Endothelial cell of umbilical vein (primary cell): ENCODE measurements at regions not wholly inside any gene's neighbourhood (a gene's known extent, or its start where the extent isn't known, plus 50 kb on each side); places are given as distances from the start of the nearest gene placed in this dataset.

ENCODE experiments used
- BruUV-seq: library from RNA; stranded (reverse); fragments of 400-500 nt; replicated peaks from 2 replicates; lab custom pipeline; 2021; lab: Mats Ljungman, UMichigan
- CTCF ChIA-PET: fragments of 300-600, 350-600 bp; sonication (Branson Sonifier 250); formaldehyde crosslinking; loops from one replicate; lab custom pipeline; 2021; ENCODE audit warnings: antibody characterized with exemption, inconsistent platforms; lab: Charles Lee
- POLR2A ChIA-PET: fragments of 300-600, 350-600 bp; sonication (Branson Sonifier 250); formaldehyde crosslinking; loops from one replicate; lab custom pipeline; 2021; ENCODE audit warnings: antibody characterized with exemption, inconsistent platforms; lab: Charles Lee
- DNase-seq: peaks from one replicate; pipeline ENCODE4 v3.0.0-alpha.2; 2011; ENCODE audit warnings: low read depth, low spot score
- FAIRE-seq: peaks from 2 replicates; lab custom pipeline; 2011; peaks lifted over from hg19 to GRCh38; lab: Jason Lieb, UNC
- H2AFZ ChIP-seq: 2 replicates; pipeline ENCODE4 v1.6.0; 2012; ENCODE audit warnings: low read depth, low read length, control low read depth, inconsistent platforms
- H3K27ac ChIP-seq: 2 replicates; pipeline ENCODE4 v1.5.1; 2011; ENCODE audit warnings: low read depth, mild to moderate bottlenecking, control low read depth, low read length, moderate library complexity; ENCODE audit not compliant: insufficient read depth
- H3K27me3 ChIP-seq, 2 experiments: 2 replicates each; pipeline versions ENCODE4 v1.6.0 to v1.6.1; 2011; ENCODE audit warnings: low read length in 2 of 2, mixed read lengths in 1 of 2; ENCODE audit not compliant: control insufficient read depth in 2 of 2, insufficient read depth in 2 of 2
- H3K36me3 ChIP-seq, 2 experiments: 2 replicates in 1 of 2; 3 replicates in 1 of 2; pipeline ENCODE4 v1.5.1; 2011; ENCODE audit warnings: low read length in 2 of 2, mild to moderate bottlenecking in 1 of 2, moderate library complexity in 1 of 2; ENCODE audit not compliant: control insufficient read depth in 2 of 2, insufficient read depth in 2 of 2; ENCODE audit errors: extremely low read depth in 1 of 2
- H3K4me1 ChIP-seq: 3 replicates; pipeline ENCODE4 v1.5.1; 2011; ENCODE audit warnings: mild to moderate bottlenecking, low read length; ENCODE audit not compliant: control insufficient read depth, insufficient read depth; ENCODE audit errors: extremely low read depth
- H3K4me2 ChIP-seq: 2 replicates; pipeline ENCODE4 v1.6.1; 2011; ENCODE audit warnings: low read length, control low read depth, mixed read lengths; ENCODE audit not compliant: insufficient read depth
- H3K4me3 ChIP-seq, 3 experiments: fragments of 200-600 bp in 1 of 3; sonication (generic), shearing (Covaris generic) in 1 of 3; replicated peaks in 1 of 3; 2 replicates each; pipeline ENCODE4 v1.5.1; 2011 to 2016; ENCODE audit warnings: control low read depth in 3 of 3, low read length in 3 of 3, mild to moderate bottlenecking in 2 of 3, inconsistent platforms in 1 of 3, low read depth in 1 of 3, moderate library complexity in 1 of 3; ENCODE audit not compliant: insufficient read depth in 1 of 3
- H3K79me2 ChIP-seq: 2 replicates; pipeline ENCODE4 v1.6.0; 2012; ENCODE audit warnings: low read length, inconsistent platforms; ENCODE audit not compliant: control insufficient read depth, insufficient read depth
- H3K9ac ChIP-seq: replicated peaks from 2 replicates; pipeline ENCODE3; 2011; ENCODE audit warnings: low read length, control low read depth; ENCODE audit not compliant: insufficient read depth; ENCODE audit errors: extremely low read depth
- H3K9me1 ChIP-seq: replicated peaks from 3 replicates; pipeline ENCODE4 v1.6.0; 2011; ENCODE audit warnings: mild to moderate bottlenecking, low read length; ENCODE audit not compliant: control insufficient read depth, insufficient read depth; ENCODE audit errors: extremely low read depth
- H3K9me3 ChIP-seq: replicated peaks from 2 replicates; pipeline ENCODE4 v1.5.1; 2012; ENCODE audit warnings: low read length, inconsistent platforms; ENCODE audit not compliant: control insufficient read depth, insufficient read depth
- H4K20me1 ChIP-seq: replicated peaks from 2 replicates; pipeline ENCODE3; 2011; ENCODE audit warnings: mild to moderate bottlenecking, low read length; ENCODE audit not compliant: control insufficient read depth, insufficient read depth; ENCODE audit errors: extremely low read depth
- EZH2 ChIP-seq: IDR thresholded peaks from 2 replicates; pipeline ENCODE4 v1.6.1; 2012; ENCODE audit warnings: borderline replicate concordance, low read depth, mild to moderate bottlenecking, moderate library complexity, low read length, inconsistent platforms; ENCODE audit not compliant: severe bottlenecking
- FOS ChIP-seq: IDR thresholded peaks from 2 replicates; pipeline ENCODE4 v1.6.1; 2011; ENCODE audit warnings: mild to moderate bottlenecking, low read length, moderate library complexity, borderline replicate concordance; ENCODE audit not compliant: insufficient read depth
- GATA2 ChIP-seq: IDR thresholded peaks from 2 replicates; pipeline ENCODE4 v1.7.0; 2011; ENCODE audit warnings: low read depth, mild to moderate bottlenecking, moderate library complexity, mixed read lengths, low read length; ENCODE audit not compliant: insufficient read length, insufficient read depth
- JUN ChIP-seq: IDR thresholded peaks from 2 replicates; pipeline ENCODE4 v1.6.1; 2011; ENCODE audit warnings: borderline replicate concordance, low read depth; ENCODE audit not compliant: insufficient read length, insufficient read depth
- MYC ChIP-seq: IDR thresholded peaks from one replicate; pipeline ENCODE4 v1.6.1; 2011; ENCODE audit warnings: mild to moderate bottlenecking, low read depth, low read length
- POLR2A ChIP-seq: IDR thresholded peaks from 2 replicates; pipeline ENCODE4 v1.6.1; 2012; ENCODE audit warnings: low read depth, mild to moderate bottlenecking, control low read depth, low read length
- POLR2AphosphoS5 ChIP-seq: IDR thresholded peaks from 2 replicates; pipeline ENCODE4 v1.6.1; 2012; ENCODE audit warnings: low read depth, mild to moderate bottlenecking, control low read depth, low read length, moderate library complexity; ENCODE audit not compliant: insufficient read depth
- dilution Hi-C: fragments of 300-500 bp; cut with MboI; formaldehyde crosslinking; loops from one replicate; pipeline ENCODE4 v1.15.0; 2019; ENCODE audit warnings: low sequenced_read_pairs; ENCODE audit not compliant: extremely low pct_ligation_motif_present
- intact Hi-C: fragments of 100-400 bp; cut with micrococcal nuclease; formaldehyde crosslinking; loops from one replicate; pipeline ENCODE4 v1.10.0; 2022
- TF ChIP-seq, protein P1 (sequence below): IDR thresholded peaks from 2 replicates; pipeline ENCODE4 v1.6.1; 2011; ENCODE audit not compliant: insufficient read depth, insufficient read length
- TF ChIP-seq, protein P2 (sequence below), 2 donors: IDR thresholded peaks; 1 replicate in 1 of 2; 2 replicates in 1 of 2; pipeline ENCODE4 v1.5.1; 2011; ENCODE audit warnings: low read length in 2 of 2, mild to moderate bottlenecking in 2 of 2, moderate library complexity in 2 of 2, control low read depth in 1 of 2, inconsistent platforms in 1 of 2, low read depth in 1 of 2; ENCODE audit not compliant: insufficient read depth in 1 of 2; ENCODE audit errors: extremely low read depth in 1 of 2

DNA sequence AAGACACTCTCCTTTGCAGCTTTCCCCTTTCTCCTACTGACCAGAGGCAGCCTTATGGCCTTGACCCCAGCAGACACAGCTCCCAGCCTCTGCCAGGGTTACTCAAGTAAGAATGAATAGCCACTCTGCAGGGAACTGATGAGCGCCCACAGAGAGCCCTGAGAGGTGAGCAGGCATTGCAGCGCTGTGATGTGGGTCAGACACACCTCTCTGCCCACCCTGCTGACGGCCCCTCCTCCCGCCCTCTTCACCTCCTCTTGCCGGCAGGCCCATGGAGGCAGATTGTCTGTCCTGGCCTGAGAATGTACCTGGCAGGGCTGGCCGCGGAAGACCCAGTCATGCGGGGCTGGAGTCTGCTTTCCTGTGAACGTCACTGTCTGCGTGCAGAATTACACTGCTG lies 512.6 kb upstream of the PPP2R3A start:
- DNase-seq, result no peak
- intact Hi-C loops, result no loop called here
- Histone ChIP-seq H3K9ac (no peak overlapping the region), H3K4me3 (no peak overlapping the region), H3K79me2 (no peaks in the 10 kb centered on the region), H3K36me3 (no peaks in the 10 kb centered on the region), H4K20me1 (no peaks in the 10 kb centered on the region), H3K4me1 (no peaks in the 10 kb centered on the region), H3K9me3 (peaks cover 4% of the 10 kb centered on the region), H3K9me1 (no peaks in the 10 kb centered on the region), H2AFZ (no peak overlapping the region), H3K4me2 (no peak overlapping the region), H3K27me3 (no peaks in the 10 kb centered on the region), H3K27ac (no peak overlapping the region)
- CTCF ChIA-PET, result no interaction called here
- TF ChIP-seq GATA2, result no peak
- TF ChIP-seq, protein P1, sequence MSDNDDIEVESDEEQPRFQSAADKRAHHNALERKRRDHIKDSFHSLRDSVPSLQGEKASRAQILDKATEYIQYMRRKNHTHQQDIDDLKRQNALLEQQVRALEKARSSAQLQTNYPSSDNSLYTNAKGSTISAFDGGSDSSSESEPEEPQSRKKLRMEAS, result no peak
- no peak for TF ChIP-seq JUN
- TF ChIP-seq, protein P2, sequence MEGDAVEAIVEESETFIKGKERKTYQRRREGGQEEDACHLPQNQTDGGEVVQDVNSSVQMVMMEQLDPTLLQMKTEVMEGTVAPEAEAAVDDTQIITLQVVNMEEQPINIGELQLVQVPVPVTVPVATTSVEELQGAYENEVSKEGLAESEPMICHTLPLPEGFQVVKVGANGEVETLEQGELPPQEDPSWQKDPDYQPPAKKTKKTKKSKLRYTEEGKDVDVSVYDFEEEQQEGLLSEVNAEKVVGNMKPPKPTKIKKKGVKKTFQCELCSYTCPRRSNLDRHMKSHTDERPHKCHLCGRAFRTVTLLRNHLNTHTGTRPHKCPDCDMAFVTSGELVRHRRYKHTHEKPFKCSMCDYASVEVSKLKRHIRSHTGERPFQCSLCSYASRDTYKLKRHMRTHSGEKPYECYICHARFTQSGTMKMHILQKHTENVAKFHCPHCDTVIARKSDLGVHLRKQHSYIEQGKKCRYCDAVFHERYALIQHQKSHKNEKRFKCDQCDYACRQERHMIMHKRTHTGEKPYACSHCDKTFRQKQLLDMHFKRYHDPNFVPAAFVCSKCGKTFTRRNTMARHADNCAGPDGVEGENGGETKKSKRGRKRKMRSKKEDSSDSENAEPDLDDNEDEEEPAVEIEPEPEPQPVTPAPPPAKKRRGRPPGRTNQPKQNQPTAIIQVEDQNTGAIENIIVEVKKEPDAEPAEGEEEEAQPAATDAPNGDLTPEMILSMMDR (IDR thresholded peaks at IDR 0.05; ENCODE audit: extremely low read depth in 1 of 2, insufficient read depth in 1 of 2, low read depth in 1 of 2, low read length in 2 of 2), result no peak
- TF ChIP-seq EZH2, result no peak
- TF ChIP-seq POLR2AphosphoS5, result no peak
- TF ChIP-seq FOS, result no peak
- TF ChIP-seq POLR2A, result no peak
- no peak for TF ChIP-seq MYC
- FAIRE-seq, result no peak
- dilution Hi-C loops, result no loop called here
- POLR2A ChIA-PET, result no interaction called here
- BruUV-seq, result no TSS peak
